HG03460 (cell line): ENCODE measurements at regions not wholly inside any gene's neighbourhood (a gene's known extent, or its start where the extent isn't known, plus 50 kb on each side); places are given as distances from the start of the nearest gene placed in this dataset.
"Not testable (repeated sequence)": the region's sequence is repeated elsewhere in the genome, so short reads cannot be mapped to it uniquely, and the experiment has no call there.

Experiments
- ATAC-seq: cut with Tn5 transposase; IDR thresholded peaks from one replicate; pipeline ENCODE4 v1.9.1; 2021; ENCODE audit not compliant: unreplicated experiment

DNA sequence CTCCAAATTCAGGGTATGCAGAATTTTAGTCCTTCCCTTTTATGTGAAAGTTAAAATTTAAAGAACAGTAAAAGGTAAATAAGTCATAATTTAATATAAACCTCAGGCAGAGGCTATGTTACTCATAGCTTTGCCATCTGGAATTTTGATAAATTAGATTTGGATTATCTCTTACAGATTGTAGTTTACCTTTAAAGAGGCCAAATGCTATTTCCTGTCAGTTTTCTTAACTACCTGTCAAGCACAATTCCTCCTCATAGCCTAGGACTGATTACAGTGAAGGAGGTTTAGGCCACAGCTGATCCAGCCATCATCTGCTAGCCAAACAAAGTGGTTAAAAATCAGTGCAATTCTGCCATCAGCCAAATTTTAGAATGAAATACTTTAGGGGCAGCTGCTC, 128.1 kb downstream of the MFAP3L start:
- ATAC-seq: no peak

DNA sequence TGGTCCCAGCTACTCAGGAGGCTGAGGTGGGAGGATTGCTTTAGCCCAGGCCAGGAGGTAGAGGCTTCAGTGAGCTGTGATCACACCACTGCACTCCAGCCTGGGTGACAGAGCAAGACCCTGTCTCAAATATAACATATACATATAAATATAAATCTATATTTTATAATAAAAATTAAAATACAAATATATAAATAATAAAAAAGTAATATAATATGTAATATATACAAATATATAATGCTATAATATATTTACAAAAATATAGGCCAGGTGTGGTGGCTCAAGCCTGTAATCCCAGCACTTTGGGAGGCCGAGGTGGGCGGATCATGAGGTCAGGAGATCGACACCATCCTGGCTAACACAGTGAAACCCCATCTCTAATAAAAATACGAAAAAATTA, 131.4 kb downstream of the MFAP3L start:
- ATAC-seq: not testable (repeated sequence)

DNA sequence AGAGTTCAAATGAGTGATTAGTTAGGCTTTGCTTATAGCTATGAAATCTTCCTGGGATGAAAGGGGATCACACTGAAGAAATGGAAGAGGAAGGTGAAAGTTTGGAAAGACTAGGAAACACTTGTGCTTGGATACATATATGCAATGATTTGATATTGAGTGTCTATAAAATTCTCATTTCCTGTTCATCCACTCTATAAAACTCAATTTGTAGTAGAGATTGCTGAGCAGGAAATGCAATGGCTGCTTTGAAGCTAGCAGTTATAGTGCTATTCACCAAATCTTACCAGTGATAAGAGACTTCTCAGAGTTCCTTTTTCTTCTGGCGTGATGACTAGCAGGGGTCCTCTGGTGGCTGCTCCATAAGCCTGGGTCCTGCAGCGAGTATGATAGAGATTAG, 128.1 kb upstream of the HPF1 start:
- ATAC-seq: no peak

DNA sequence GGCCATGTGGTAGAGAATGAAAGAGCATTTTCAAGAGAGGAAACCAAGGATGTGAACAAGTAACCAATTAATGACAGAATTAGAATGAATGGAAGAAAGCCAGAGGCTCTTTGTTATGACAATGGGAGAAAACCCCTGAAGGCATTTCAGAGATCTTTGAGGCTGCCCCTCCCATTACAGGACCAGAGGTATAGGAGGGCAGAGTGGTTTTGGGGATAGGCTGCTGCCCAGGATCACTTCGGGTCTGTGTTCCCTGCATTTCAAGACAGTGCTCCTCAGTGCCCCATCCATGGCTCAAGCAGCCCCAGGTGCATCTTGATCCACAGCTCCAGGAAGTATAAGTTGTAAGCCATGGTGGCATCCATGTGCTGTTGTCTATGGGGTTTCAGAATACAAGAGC, 124.0 kb upstream of the HPF1 start:
- no peak for ATAC-seq

DNA sequence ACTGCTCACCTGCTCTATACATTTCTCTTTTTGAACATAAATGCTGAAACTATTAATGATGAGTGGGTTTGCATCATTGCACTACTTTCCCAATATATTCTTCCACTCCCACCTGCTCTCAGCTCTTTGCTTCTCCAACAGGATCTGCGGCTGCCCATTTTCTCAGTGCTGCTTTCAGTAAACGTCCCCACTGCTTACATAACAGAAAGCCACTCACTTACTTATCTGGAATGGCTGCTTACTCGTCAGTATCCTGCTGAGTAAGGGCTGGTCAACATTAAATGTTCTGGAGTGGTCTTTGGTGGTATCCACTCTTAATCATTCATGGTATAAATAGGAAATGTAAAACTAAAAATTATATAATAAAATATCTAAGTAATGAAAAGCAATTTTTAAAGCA, 112.8 kb upstream of the HPF1 start:
- no peak for ATAC-seq

DNA sequence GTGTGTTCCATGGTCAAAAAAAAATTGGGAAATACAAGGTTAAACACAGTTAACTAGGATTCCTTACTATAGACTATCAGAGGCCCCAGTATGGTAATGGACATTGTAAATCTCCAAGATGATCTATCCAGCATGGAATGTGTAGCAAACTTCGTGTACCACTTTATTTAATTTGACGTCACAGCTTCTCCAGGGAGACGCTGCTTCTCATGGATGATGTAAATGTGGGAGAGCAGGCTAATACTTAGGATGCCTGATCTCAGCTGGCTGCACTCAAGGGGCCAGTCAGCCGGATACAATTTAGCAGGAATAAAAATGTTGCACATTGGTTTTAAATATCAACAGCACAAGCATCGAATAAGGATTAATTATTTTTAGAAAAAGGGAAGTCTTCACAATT, 111.7 kb upstream of the HPF1 start:
- no peak for ATAC-seq

DNA sequence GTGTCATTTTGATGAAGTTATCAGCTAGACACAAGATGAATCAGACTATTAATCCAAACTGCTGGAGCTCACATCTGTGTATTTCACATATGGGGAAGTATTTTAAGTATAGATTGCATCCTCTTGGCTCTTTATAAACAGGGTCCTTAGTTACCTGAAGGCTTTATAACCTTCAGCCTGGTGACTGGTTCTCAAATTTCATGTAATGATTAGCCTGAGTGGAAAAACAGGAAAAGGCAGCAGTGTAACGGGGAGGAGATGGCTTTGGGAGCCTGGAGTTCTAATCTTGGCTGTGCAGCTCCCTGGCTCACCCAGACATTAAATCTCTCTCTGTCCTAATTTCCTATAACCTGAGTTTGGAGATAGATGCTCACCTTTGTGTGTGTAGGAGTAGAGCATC, 103.8 kb upstream of the HPF1 start:
- ATAC-seq: no peak

DNA sequence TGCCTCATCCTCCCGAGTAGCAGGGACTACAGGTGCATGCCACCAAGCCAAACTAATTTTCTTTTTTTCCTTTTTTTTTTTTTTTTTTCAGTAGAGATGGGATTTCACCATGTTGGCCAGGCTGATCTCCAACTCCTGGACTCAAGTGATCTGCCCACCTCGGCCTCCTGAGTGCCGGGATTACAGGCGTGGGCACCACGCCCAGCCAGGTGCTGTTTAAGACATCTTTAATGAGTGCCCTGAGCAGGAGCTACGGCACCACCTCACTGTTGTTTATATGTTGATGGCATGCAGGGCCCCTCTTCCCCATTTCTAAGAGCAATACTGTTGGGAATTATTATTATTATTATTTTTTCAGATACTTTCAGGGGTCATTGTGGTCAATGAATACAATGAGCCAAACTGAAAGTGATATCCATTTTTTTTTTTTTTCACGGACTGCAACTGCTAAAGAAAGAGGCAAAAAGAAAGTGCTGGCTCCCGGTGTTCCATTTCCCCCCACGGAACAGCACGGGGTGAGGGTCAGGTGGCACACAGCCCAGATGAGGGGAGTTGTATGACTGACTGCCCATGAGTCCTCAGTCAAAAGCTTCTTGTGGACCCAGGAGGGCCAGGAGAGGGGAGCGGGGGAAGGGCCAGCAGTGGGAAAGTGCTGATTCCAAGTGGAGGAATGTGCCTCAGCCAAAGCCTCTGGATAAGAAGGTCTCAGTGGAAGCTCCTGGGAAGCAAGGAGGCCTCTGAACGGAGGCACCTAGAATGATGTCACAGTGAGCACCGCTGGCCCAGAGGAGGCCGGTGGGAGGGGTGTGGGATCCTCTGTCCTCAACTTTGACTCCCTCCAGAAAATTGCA, 101.8 kb upstream of the HPF1 start:
- ATAC-seq: no peak

DNA sequence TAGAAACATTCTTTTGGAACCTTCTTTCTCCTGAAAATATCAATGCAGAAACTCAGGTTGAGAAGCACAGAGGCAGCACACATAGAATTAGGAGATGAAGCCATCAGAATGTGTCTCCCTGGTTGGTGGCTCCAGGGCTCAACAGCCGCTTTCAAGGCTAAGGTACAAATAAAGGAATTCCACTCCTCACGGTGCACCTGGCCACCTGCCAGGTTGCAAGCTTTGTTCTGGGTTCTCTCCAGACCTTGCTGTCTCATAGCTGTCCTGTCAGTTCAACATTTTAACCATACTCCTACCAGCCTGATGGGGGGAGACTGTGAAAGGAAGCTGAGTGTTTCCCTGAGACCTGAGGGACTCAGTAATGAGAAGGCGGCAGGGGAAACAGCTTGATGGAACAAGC, 96.3 kb upstream of the HPF1 start:
- ATAC-seq: no peak

DNA sequence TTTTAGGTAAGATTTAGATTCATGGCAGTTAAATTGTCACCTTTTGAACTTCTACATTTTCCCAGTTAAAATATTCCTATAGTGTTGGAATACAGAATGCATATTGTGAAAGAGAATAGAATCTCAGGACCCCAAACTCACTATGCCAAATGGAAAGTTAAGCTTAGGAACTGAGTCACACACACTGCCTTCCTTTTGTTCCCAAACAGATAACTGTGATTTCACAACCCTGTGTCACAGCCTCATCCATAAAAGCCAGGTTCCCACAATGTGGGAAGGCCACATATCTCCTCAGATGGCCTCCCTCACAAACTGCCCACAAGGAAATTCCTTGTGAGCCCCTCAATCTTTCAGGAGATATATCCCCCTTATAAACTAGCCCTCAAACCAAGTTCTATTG, 94.7 kb upstream of the HPF1 start:
- no peak for ATAC-seq

DNA sequence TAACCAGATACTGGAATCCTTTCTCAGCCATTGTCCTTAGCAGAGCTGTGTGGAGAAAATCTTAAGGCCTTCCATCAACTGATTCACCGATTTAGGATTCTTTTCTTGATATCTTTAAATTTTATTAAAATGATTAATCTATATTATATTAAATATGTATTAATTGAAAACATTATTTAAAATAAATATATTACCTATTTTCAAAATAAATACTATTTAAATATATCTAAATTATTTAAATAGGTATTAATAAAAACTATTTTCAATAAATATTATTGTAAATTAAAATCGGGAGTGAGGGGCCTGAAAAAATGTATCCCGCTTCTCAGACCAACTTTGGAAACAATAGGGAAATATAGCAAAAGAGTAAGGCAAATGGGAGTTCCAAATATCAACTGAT, 94.0 kb upstream of the HPF1 start:
- no peak for ATAC-seq

DNA sequence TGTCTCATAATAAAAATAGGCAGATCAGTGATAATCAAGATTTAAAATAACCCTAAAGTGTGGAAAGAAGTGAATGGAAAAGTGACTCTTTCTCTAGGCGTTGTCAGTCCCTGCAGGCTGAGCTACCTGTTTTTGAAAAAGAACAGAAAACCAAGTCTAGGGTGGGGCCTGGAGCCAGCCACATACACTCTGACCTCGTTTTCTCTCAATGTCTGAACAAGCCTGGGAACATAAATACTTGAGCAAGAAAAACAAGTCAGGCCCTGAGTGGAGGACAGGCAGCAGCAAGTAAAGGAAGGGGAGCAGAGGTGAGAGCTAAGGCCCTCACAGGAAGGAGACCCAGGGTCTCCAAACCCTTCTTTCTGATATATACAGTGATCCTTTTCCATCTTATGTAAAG, 91.7 kb upstream of the HPF1 start:
- ATAC-seq: no peak

DNA sequence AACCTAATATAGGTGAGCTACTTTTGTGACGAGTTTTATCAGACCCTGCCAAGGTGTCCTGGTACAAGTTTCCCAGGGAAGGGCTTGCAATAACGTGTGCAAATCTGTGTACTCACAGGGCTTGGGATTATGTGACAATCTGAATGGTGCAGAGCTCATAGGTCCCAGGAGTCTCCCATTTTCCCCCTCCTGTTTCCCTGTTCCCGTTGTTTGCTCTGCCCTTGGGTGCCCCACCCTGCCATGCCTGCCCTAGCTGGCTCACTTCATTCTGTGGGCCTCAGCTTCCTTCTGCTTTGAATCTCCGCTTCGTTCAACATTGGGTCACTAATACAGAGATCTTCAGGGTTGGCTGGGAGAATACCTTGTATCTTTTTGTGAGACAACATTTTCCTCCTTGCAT, 90.3 kb upstream of the HPF1 start:
- no peak for ATAC-seq

DNA sequence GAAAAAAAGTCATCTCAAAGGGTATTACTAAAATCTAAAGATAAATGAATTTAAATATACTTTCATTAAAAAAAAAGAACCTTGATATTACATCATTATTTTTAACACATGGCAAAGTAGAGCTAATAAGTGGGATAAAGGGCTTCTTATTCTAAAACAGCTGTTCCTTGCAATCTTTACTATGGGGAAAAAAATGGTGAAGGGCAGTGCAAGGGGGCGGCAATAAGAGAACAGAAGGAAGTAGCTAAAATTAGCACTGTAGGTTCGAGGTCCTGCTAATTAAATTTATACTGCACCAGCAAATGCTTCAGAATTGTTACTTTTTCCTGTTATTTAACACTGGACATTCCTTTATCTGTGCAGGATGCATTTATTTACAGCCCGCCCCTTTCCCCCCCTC, 89.4 kb upstream of the HPF1 start:
- no peak for ATAC-seq

DNA sequence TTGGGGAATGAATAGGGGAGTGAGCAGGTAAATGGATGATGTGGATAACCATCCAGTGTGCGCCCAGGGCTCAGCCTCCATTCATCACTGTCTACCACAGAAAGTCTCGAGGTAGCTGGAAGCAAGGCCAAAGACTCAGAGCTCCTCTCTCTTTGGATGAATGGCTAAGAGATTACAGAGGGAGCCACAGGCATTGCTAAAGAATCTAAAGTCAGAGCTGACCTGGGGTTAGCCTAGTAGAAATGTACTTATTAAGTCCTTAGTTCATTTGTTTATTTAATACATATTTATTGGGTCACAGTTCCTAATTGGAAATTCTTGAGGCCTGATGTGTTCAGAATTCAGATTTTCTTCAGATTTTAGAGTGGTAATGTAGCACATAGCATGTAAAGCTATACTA, 88.7 kb upstream of the HPF1 start:
- ATAC-seq: no peak

DNA sequence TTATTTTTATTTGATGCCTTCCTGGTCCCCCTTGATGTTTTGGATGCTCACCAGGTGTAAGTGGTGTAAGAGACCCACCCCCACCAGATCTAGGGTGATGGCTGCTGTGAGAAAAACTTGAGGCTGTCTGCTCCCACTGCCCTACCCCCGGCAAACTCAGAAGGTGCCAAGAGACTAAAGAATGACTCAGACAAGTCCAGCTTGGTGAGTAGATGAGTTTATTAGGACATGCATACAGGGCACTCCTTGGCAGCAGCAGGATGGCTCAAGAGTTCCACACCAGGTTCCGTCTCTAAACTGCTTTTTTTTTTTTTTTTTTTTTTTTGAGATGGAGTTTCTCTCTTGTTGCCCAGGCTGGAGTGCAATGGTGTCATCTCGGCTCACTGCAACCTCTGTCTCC, 84.0 kb upstream of the HPF1 start:
- no peak for ATAC-seq

DNA sequence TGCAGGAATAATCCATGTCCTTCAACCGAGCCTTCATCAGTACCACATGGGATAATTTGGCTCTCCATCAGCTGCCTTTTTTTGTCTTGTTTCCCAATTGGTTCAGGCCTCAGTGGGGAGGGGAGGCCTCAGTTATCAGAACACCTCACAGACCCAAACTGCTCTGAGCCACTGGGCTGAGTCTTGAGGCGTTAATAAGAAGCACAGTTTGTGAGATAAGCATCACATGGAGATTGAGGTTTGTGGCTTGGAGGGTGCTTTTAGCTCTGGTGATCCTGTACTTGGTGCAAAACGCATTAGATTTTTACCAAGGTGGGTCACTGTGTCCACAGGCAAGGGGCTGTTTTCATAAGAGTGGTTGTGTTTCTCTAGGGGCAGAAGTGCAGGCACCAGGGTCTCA, 82.8 kb upstream of the HPF1 start:
- ATAC-seq: no peak

DNA sequence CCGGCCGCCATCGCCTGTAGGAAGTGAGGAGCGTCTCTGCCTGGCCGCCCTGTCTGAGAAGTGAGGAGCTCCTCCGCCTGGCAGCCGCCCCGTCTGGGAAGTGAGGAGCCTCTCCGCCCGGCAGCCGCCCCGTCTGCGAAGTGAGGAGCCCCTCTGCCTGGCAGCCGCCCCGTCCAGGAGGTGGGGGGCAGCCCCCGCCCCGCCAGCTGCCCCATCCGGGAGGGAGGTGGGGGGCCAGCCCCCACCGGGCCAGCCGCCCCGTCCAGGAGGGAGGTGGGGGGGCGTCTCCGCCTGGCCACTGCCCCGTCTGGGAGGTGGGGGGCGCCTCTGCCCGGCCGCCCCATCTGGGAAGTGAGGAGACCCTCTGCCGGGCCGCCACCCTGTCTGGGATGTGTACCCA, 70.6 kb upstream of the HPF1 start:
- ATAC-seq: not testable (repeated sequence)

DNA sequence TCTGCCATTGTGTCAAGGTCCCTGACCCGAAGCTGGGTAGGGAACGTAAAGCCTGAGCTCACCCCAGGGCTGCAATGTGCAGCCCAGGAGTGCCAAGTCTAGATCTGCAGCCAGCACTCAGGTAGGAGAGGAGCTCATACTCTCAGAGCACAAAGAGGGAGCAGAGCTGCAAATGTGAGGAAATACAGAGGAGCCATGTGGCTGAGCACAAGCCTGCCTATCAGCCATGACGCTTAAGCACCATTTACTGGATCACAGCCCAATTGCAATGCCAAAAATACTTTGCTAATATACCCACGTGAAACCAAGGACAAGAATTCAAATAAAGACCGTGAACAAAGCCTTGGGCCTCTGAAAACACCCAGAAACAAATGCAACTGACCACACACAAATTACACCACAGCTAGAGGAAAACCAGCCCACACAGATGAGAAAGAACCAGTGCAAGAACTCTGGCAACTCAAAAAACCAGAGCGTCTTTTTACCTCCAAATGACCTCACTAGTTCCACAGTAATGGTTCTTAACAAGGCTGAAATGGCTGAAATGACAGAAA, 69.0 kb upstream of the HPF1 start:
- no peak for ATAC-seq

DNA sequence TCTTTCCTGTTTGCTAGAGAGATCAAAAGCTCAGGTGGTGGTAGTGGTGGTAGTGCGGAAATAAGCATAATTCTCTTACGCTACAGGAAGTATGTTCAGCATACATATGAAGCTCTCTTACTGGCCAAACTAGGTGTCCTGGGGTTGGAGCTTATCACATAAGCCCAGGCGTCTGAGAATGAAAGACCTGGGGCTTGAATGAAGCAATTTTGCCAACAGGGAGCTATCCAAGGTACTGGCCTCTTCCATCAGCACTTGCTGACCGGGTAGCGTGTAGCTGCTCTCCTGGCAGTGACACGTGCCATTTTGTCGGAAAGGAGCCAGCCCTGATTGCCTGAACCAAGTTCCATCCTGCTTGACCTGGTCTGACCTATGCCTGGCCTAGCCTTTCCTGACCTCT, 65.9 kb upstream of the HPF1 start:
- no peak for ATAC-seq

DNA sequence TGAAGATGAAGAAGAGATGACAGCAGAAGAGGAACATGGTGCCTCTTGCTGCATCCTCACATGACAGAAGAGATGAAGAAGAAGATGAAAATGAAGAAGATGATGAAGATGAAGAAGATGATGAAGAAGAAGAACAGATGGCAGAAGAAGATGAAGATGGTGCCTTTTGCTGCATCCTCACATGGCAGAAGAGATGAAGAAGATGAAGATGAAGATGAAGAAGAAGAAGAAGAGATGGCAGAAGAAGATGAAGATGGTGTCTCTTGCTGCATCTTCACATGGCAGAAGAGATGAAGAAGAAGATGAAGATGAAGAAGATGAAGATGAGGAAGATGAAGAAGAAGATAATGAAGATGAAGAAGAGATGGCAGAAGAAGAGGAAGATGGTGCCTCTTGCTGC, 63.7 kb upstream of the HPF1 start:
- ATAC-seq: no peak

DNA sequence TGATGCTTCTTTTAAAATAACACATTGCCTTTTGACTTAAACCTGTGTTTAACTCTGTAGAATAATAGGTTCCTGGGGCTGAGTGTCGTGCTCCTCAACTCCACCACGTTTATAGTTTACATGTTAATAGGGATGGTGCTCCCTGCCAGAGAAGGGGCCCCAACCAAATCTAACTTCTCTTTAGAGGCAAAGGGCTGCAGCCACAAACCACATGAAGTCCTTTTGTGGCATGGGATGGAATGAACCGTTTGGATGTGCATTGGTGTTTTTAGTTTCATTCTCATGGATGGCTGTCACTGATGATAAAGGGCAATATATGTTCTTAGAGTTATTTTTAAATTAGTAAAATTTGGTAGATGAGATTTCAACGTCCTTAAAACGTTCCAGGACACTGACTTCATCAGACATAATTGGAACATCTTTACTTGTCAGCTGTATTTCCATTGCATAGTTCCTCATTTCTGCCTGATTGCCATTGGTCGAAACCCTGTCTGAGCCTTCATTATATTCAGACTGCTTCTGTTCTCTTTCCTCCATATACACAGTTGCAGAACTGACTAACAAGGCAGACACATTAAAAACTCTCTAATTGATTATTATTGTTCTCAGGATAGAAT, 60.4 kb upstream of the HPF1 start:
- no peak for ATAC-seq

DNA sequence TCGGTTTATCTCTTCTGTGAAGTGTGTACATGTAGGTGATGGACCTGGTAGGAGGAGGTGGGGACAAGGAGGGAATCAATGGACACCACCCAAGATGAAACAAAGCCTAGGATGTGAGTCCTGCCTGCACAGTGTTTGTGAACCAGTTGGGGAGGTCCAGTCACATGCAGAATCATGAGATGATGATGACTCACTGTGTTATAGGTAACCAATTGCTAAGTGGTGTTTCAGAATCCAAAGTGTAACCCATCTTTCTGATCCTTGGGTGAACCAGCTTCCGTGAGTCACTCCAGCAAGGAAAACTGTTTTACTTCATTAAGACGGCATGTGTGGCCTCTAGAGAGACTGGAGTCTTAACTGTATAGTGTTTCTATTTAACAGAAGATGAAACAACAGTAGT, 57.9 kb upstream of the HPF1 start:
- no peak for ATAC-seq
